GM18951 (cell line): ENCODE measurements at regions not wholly inside any gene's neighbourhood (a gene's known extent, or its start where the extent isn't known, plus 50 kb on each side); places are given as distances from the start of the nearest gene placed in this dataset.

Experiments used
- POLR2A ChIP-seq: IDR thresholded peaks from 4 replicates; pipeline ENCODE4 v1.6.1; 2011; ENCODE audit warnings: mild to moderate bottlenecking; ENCODE audit not compliant: insufficient read length, insufficient read depth; ENCODE audit errors: extremely low read depth
- in situ Hi-C: fragments of 300-500 bp; cut with MboI; formaldehyde crosslinking; loops from one replicate; pipeline ENCODE4 v1.12.0; 2022; ENCODE audit warnings: low sequenced_read_pairs, mixed read lengths, inconsistent platforms; ENCODE audit not compliant: unreplicated experiment

GRCh38 chr9:13971966-13972655, 341.8 kb downstream of the NFIB start:
- no peak for TF ChIP-seq POLR2A
- in situ Hi-C loops = no loop called here

GRCh38 chr9:13971415-13971814, 342.5 kb downstream of the NFIB start:
- in situ Hi-C loops = no loop called here
- TF ChIP-seq POLR2A = no peak

DNA sequence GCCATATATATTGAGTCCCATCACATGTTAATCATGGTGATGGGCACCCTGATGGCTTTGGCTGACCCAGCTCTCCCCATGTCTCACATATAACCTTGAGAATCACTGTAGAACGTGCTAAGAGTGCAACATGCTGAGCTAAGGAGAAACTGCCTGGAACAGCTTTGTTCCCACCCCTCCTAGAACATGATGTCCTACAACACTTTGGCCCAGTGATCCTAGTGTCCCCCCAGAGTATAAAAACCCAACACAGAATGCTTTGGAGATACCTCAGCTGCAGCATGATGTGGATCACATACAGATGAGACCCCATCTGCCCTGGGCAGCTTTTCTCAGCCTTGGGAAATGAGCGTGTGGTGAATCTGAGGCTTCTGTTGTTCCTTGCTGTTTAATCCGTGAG, 343.5 kb downstream of the NFIB start:
- no peak for TF ChIP-seq POLR2A
- in situ Hi-C loops = no loop called here

DNA sequence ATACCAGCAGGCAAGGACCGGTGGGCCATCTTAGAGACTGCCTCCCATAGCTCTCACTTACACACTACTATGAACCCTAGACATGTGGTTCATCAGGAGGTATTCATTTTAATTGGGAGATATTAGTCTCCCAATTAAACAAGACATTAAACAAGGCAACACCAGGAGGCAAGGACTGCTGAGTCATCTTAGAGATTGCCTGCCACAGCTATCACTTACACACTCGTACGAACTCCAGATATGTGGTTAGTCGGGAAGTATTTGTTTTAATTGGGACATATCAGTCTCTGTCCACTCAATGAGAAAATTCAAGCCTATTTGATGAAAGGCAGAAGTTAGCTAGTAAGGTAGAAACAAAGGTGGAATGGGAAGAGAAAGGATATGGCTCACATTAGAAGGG, 343.9 kb downstream of the NFIB start:
- no peak for TF ChIP-seq POLR2A
- in situ Hi-C loops = no loop called here

DNA sequence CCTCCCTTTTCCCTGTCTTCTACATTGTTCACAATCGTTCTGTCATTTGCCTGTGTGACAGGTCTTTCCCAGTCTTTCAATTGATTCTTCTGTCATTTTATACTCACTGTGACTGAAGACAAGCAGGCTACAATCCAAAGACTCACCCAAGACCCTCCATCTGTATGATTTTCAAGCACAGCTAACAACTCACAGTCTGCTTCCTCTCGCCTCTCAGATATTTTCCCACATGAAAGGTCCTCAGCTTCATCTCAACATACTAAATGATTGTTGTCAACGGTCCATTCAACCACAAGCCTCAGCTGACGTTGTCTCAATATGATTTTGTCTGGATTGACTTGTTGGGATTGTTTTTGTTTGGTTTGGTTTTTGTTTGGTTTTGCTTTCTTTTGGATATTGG, 346.5 kb downstream of the NFIB start:
- in situ Hi-C loops = no loop called here
- no peak for TF ChIP-seq POLR2A

DNA sequence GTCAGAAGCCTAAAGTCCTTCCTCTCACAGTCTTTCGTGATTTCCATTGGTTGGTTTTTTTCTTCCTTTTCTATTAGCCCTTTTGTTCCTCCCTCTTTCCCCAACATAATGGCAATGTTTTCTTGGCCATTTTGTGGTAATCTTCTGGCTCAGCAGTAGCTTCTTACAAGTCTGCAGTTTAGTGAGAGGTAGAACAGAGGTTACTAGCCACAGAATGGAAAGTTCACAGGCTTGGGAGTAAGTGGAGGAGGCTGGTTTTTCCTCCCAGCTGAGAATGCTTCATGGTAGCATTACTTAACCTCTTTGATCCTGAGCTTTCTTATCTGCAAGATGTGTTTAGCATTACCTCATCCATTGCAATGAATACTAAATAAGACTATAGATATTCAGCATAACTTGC, 346.9 kb downstream of the NFIB start:
- TF ChIP-seq POLR2A = no peak
- in situ Hi-C loops = no loop called here

GRCh38 chr9:13963005-13963653, 350.8 kb downstream of the NFIB start:
- TF ChIP-seq POLR2A = no peak
- in situ Hi-C loops = no loop called here

GRCh38 chr9:13962006-13962405, 351.9 kb downstream of the NFIB start:
- no peak for TF ChIP-seq POLR2A
- in situ Hi-C loops = no loop called here

DNA sequence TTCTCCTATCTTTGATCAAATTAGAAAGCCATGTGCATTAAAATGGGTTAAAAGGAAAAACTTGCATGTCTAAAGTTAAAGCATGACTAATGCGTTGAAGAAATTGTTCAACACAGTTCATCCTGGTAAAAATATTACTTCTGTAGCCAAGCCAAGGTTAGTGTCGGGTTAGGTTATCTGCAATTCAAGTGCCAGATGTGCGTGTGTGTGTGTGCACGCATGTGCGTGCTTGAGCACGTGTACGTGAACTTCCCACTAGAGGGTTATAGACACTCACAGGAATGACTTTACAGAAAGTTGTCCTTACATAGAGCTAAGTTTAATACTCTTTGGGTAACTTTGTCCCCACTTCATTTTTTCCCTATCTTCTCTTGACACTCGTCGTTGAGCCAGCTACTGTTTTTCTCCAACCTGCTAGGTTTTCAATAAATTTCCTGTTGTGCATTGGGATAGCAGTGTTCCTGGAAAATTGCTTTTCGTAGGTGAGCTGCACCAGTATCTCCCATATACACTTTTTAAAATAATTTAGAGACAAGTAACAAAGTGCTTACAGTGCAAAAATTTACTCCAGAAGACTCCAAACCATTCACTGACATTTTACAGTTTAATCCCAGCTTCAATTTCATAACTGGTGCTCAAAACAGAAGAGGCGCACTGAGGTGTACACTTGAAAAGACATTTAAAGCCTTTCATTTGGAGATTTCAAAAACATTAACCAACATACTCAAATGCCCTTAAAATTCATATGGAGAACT, 353.8 kb downstream of the NFIB start:
- in situ Hi-C loops = no loop called here
- TF ChIP-seq POLR2A = no peak

DNA sequence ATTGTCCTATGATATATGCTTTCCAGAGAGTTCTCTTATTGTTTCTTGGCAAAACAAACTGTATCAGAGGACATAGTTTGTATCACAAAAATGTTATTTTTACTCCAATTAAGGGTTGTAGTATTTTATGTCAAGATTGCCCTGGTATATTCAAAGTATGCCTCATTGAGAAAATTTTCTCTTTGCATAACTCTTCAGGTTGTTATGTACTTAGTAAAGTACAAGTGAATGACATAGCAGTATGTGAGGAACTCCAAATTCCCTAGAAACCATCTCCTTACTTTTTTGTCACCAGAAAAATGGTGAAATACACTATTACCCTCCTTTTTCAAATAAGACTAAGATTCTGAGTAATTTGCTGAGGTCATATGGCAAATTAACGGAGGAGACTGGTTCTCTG, 355.3 kb downstream of the NFIB start:
- no peak for TF ChIP-seq POLR2A
- in situ Hi-C loops = no loop called here

- no peak for TF ChIP-seq POLR2A
- in situ Hi-C loops = no loop called here
These were observed 356.9 kb downstream of the NFIB start for GRCh38 chr9:13957089-13957488.

- in situ Hi-C loops = no loop called here
- TF ChIP-seq POLR2A = no peak
These were observed 357.8 kb downstream of the NFIB start for GRCh38 chr9:13956107-13956506.

DNA sequence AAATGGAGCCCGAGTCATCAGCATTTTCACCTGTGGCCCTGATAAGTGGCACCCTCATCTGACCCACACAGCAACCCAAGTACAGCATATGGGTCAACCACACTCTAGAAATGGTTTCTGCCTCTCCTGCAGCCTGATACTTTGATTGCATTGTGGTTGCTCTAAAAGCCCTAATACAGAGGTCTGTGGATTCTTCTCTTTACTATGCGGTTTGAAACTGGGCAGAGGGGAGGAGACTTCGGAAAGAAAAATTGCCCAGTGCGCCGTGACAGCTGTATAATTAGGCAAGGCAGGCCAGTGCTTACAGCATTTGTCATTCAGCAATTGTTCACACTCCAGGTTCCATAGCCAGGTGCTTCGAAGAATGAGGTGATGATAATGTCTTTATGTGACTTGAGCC, 361.0 kb downstream of the NFIB start:
- in situ Hi-C loops = no loop called here
- TF ChIP-seq POLR2A = no peak

GRCh38 chr9:13948037-13948436, 365.9 kb downstream of the NFIB start:
- TF ChIP-seq POLR2A = no peak
- in situ Hi-C loops = no loop called here
